Nephron (organoid): ENCODE measurements at regions not wholly inside any gene's neighbourhood (a gene's known extent, or its start where the extent isn't known, plus 50 kb on each side); places are given as distances from the start of the nearest gene placed in this dataset.

Experiments used
- H3K27ac Mint-ChIP-seq, 3 experiments: 2 replicates each; pipeline ENCODE4 v1.8.0; 2020; ENCODE audit warnings: mixed read lengths in 3 of 3, mild to moderate bottlenecking in 2 of 3, moderate library complexity in 1 of 3
- H3K27me3 Mint-ChIP-seq: 2 replicates; pipeline ENCODE4 v1.8.0; 2021; ENCODE audit warnings: low read depth, mild to moderate bottlenecking, moderate library complexity, mixed read lengths
- H3K36me3 Mint-ChIP-seq: 2 replicates; pipeline ENCODE4 v1.8.0; 2020; ENCODE audit warnings: low read depth, mixed read lengths
- H3K4me1 Mint-ChIP-seq: 2 replicates; pipeline ENCODE4 v1.8.0; 2020; ENCODE audit warnings: mixed read lengths
- H3K4me3 Mint-ChIP-seq, 3 experiments: 2 replicates each; pipeline ENCODE4 v1.8.0; 2020; ENCODE audit warnings: mild to moderate bottlenecking in 3 of 3, mixed read lengths in 3 of 3, moderate library complexity in 2 of 3
- H3K9me3 Mint-ChIP-seq: 2 replicates; pipeline ENCODE4 v1.8.0; 2020; ENCODE audit warnings: mixed read lengths
- TF ChIP-seq, protein P1 (sequence below), 3 experiments: fragments of 200-600 bp; sonication (generic); IDR thresholded peaks; one replicate each; pipeline ENCODE4 v1.5.0; 2021; ENCODE audit warnings: antibody characterized with exemption in 3 of 3; ENCODE audit not compliant: unreplicated experiment in 3 of 3

DNA sequence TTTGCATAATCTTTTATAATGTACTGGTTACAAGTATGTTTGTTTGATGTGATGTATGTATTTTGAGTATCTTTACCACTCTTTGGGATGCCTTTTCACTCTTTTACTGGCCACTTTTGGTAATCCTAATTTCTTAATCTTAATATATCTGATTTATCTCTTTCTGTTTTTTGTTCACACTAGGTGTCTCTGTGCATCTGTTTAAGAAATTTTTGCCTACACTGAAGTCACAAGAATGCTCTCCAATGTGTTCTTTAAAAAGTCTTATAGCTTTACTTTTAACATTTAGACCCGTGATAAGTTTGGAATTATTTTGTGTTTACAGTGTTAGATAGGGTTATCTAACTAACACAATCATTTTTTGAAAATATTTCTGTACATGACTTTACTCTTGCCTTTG lies 659.1 kb downstream of the SI start:
- peaks cover 10% of the 10 kb centered on the region for H3K4me1 Mint-ChIP-seq
- H3K4me3 Mint-ChIP-seq: no peak overlapping the region
- no peaks in the 10 kb centered on the region for H3K27me3 Mint-ChIP-seq
- H3K36me3 Mint-ChIP-seq: no peaks in the 10 kb centered on the region
- H3K27ac Mint-ChIP-seq: no peak overlapping the region
- H3K9me3 Mint-ChIP-seq: no peaks in the 10 kb centered on the region
- TF ChIP-seq, protein P1, sequence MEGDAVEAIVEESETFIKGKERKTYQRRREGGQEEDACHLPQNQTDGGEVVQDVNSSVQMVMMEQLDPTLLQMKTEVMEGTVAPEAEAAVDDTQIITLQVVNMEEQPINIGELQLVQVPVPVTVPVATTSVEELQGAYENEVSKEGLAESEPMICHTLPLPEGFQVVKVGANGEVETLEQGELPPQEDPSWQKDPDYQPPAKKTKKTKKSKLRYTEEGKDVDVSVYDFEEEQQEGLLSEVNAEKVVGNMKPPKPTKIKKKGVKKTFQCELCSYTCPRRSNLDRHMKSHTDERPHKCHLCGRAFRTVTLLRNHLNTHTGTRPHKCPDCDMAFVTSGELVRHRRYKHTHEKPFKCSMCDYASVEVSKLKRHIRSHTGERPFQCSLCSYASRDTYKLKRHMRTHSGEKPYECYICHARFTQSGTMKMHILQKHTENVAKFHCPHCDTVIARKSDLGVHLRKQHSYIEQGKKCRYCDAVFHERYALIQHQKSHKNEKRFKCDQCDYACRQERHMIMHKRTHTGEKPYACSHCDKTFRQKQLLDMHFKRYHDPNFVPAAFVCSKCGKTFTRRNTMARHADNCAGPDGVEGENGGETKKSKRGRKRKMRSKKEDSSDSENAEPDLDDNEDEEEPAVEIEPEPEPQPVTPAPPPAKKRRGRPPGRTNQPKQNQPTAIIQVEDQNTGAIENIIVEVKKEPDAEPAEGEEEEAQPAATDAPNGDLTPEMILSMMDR (IDR thresholded peaks at IDR 0.05; ENCODE audit: unreplicated experiment in 3 of 3): no peak

DNA sequence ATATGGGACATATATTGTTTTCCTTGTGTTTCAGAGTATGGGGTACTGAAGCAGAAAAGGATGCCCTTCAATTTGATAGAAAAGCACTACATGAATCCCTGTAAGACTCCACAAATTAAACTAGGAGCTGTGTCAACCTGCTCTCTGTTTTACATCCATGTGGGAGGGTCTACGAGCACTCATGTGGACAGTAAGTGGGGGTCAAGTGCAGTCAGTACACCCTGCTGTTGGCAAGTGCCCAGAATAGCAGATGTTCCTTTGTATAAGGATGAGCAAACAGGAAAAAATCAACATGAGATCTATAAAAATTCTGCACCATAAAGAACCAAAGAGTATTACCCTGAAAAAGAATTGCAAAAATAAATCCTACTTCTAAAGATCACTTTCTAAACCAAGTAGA lies 659.9 kb downstream of the SI start:
- Mint-ChIP-seq H3K4me3 (no peak overlapping the region), H3K36me3 (no peaks in the 10 kb centered on the region), H3K9me3 (no peaks in the 10 kb centered on the region), H3K27ac (peak overlapping the region; percentile 20 to 79 (median 33)), H3K4me1 (peaks cover 10% of the 10 kb centered on the region), H3K27me3 (no peaks in the 10 kb centered on the region)
- TF ChIP-seq, protein P1 (IDR thresholded peaks at IDR 0.05; ENCODE audit: unreplicated experiment in 3 of 3): no peak

DNA sequence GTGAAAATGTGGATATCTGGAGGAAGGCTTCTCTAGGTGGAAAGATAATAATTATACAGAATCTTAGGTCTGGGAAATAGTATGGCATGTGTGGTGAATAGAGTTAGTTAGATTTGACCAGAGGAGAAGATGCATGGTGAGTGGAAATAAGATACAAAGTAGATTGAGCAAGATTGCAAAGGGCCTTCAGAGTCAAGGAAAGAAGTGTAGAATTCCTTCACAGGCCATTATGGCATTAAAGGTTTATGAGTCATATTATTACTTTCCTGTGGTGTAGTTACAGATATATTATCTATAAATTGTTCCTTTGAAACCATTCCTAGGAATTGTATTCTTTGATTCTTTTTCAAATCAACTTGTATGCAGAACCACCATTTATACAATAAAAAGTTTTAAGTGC lies 660.3 kb downstream of the SI start:
- Mint-ChIP-seq H3K4me3 (no peak overlapping the region), H3K27ac (peak overlapping the region in 2 of 3 experiments; percentile 13 to 20), H3K36me3 (no peaks in the 10 kb centered on the region), H3K9me3 (no peaks in the 10 kb centered on the region), H3K27me3 (no peaks in the 10 kb centered on the region), H3K4me1 (peaks cover 10% of the 10 kb centered on the region)
- TF ChIP-seq, protein P1 (IDR thresholded peaks at IDR 0.05; ENCODE audit: unreplicated experiment in 3 of 3): no peak

DNA sequence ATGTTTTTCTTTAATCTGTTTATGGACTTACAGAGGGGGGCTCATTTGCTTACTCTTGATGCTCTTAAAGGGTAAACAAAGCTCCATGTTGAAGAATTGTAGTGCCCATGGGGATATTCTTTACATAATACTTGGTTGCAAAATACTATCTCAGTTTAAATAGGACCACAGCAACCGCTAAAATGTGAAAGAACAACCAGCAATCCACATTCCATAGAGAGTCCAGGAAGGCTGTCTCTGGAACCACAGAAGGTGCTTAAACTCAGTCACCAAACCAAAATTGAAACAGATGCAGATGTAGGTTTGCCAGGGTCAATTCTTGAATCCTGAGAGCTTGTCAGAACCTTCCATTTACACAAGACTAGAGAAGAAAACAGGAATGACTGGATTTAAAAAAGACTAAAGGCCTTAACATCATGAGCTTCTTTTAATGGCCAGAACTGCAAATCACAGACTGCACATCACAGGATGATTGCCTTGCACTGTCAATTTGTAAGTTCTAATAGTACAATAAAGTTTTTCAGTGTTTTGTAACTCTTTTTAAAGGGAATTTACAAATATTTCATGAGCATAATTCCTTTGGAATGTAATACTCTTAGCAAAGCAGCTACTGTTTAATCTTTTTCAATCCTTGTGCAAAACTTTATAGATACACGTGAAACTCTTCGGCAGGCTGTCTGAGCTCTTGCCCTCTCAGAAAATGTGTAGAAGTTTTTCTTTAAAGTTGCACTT lies 661.6 kb downstream of the SI start:
- H3K27ac Mint-ChIP-seq: no peak overlapping the region
- no peak overlapping the region for H3K4me3 Mint-ChIP-seq
- H3K4me1 Mint-ChIP-seq: peaks cover 10% of the 10 kb centered on the region
- TF ChIP-seq, protein P1 (IDR thresholded peaks at IDR 0.05; ENCODE audit: unreplicated experiment in 3 of 3): no peak
- H3K36me3 Mint-ChIP-seq: no peaks in the 10 kb centered on the region
- no peaks in the 10 kb centered on the region for H3K27me3 Mint-ChIP-seq
- H3K9me3 Mint-ChIP-seq: no peaks in the 10 kb centered on the region

DNA sequence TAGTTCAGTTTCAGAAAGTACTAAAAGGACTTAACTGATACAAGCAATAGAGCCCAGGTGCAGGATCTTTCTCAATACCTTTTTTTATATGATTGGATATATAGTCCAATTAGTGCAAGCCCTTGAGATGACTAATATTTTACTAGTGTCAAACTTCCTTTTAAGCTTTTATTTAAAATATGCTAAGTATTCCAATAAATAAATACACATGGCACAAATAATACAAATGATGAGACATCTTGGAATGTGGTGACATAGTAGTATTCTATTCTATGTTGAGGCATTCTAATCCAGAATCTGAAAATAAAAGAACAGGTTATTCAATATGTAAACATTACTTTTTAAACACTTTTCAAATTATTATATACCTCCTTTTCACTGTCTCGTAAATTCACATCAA lies 670.0 kb downstream of the SI start:
- Mint-ChIP-seq H3K36me3 (no peaks in the 10 kb centered on the region), H3K4me3 (no peak overlapping the region), H3K27ac (no peak overlapping the region), H3K9me3 (no peaks in the 10 kb centered on the region), H3K27me3 (no peaks in the 10 kb centered on the region), H3K4me1 (no peaks in the 10 kb centered on the region)
- TF ChIP-seq, protein P1 (IDR thresholded peaks at IDR 0.05; ENCODE audit: unreplicated experiment in 3 of 3): no peak

DNA sequence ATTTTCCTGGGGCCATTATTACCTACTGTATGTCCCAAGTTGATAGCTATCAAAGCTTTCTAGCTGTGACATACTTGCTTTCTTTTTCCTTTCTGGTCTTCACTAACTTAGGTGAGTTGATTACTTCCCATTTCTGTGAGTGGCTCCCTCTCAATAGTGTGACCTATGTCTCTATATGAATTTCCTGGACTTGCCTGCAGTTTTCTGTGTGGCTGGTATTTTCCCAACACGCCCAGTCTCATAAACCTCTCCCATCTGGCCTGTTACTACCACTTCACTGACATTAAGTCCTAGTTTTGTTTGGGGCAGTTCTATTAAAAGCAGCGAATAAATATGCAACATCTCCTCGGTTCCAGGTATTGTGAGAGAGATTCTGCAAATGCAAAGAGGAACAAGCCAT lies 671.2 kb downstream of the SI start:
- TF ChIP-seq, protein P1 (IDR thresholded peaks at IDR 0.05; ENCODE audit: unreplicated experiment in 3 of 3): no peak
- H3K36me3 Mint-ChIP-seq: no peaks in the 10 kb centered on the region
- H3K27me3 Mint-ChIP-seq: no peaks in the 10 kb centered on the region
- no peaks in the 10 kb centered on the region for H3K4me1 Mint-ChIP-seq
- H3K9me3 Mint-ChIP-seq: no peaks in the 10 kb centered on the region
- no peak overlapping the region for H3K4me3 Mint-ChIP-seq
- H3K27ac Mint-ChIP-seq: no peak overlapping the region
